DMS79 (cell line): ENCODE measurements at regions not wholly inside any gene's neighbourhood (a gene's known extent, or its start where the extent isn't known, plus 50 kb on each side); places are given as distances from the start of the nearest gene placed in this dataset.
"Not testable (repeated sequence)": the region's sequence is repeated elsewhere in the genome, so short reads cannot be mapped to it uniquely, and the experiment has no call there.

ENCODE experiments used
- DNase-seq: peaks from one replicate; lab custom pipeline; 2025; lab: John Stamatoyannopoulos, UW

GRCh38 chr6:93954584-93954983 lies 535.2 kb upstream of the EPHA7 start:
- no peak for DNase-seq

- no peak for DNase-seq
Observed at GRCh38 chr6:93943661-93944060, 524.3 kb upstream of the EPHA7 start.

- DNase-seq, result no peak
Observed at GRCh38 chr6:93940381-93940780, 521.0 kb upstream of the EPHA7 start.

- DNase-seq, result no peak
Observed at GRCh38 chr6:93932175-93932574, 512.8 kb upstream of the EPHA7 start.

DNA sequence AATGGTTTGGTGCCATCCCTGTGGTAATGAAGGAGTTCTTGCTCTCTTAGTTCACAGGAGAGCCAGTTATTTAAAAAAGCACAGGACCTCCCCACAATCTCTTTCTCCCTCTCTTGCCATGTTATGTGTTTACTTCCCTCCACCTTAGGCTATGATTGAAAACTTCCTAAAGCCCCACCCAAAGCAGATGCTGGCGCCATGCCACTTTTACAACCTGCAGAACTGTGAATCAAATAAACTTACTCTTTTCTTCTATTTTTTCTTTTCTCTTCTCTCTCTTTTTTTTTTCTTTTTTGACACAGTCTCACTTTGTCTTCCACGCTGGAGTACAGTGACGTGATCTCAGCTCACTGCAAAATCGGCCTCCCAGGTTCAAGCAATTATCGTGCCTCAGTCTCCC lies 508.4 kb upstream of the EPHA7 start:
- no peak for DNase-seq

- no peak for DNase-seq
Observed at GRCh38 chr6:93919365-93919764, 500.0 kb upstream of the EPHA7 start.

- DNase-seq, result no peak
Observed at GRCh38 chr6:93918258-93918657, 498.9 kb upstream of the EPHA7 start.

DNA sequence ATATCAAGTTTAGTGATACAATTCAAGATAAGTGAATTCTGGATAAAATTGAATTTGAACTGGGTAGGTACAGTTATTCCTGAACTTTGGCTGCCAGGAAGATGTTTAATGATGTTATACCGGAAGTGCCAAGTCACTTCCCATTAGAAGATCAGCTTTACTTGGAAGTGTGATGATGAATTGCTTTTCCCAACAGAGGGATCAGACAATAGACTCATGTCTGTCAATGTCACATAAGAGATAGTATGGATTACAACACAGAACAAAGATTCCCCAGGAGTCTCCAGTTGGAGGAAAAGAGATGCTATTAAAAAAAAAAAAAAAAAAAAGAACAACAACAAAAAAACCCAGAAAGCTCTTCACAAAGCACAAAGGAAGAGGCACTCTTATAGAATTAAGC lies 497.9 kb upstream of the EPHA7 start:
- DNase-seq, result no peak

DNA sequence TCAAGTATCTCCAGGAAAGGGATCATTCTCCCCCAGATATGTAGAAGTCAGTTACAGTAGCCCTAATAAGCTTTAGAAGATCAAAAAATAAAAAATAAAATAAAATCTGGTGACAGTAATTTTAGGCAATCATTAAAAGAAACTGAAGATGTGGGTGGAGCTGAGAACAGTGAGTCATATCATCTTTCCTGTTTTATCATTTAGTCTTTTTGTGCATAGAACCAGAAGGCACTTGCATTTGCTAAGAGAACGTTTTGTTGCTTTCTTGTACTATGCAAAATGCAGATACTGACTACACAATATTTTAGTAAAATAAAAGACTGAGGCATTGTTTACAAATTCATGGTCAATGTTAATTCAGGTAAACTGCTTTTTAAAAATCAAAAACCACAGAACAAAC lies 497.4 kb upstream of the EPHA7 start:
- DNase-seq, result no peak

GRCh38 chr6:93915961-93916360 lies 496.6 kb upstream of the EPHA7 start:
- DNase-seq, result no peak

GRCh38 chr6:93902517-93902916 lies 483.2 kb upstream of the EPHA7 start:
- DNase-seq, result no peak

GRCh38 chr6:93900142-93900541 lies 480.8 kb upstream of the EPHA7 start:
- no peak for DNase-seq

GRCh38 chr6:93896081-93896480 lies 476.7 kb upstream of the EPHA7 start:
- DNase-seq, result no peak

DNA sequence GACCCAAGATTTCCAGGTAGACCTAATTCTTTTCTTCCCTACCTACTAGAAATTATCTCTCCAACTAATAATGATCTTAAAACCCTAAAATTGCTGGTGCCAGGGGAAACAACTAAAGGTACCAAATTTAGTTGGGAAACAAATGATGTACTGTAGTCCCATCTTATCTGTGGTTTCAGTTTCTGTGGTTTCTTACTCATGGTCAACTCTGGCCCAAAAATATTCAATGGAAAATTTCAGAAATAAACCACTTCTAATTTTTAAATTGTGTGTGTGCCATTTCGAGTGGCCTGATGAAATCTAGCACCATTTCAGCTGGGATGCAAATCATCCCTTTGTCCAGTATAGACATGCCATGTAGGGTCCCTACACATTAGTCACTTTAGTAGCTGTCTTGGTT lies 475.2 kb upstream of the EPHA7 start:
- no peak for DNase-seq

DNA sequence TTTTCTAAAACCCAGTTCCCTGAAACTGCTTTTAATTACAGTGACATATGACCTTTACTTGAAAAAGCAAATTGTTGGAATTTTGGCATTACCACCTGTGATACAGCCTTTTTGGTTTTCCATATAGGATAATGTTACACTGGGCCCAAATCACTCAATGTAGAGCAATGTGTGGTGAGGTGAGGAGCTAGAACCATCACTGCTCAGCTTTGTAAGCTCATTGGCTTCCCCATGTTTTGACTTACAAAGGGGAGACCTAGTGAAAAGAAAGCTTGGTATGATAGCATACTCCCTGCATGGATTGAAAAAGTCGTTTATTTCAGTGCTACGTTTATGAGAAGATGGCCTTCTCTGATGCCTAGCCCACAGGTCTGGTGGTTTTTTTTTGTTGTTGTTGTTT lies 470.4 kb upstream of the EPHA7 start:
- no peak for DNase-seq

GRCh38 chr6:93886416-93886815 lies 467.1 kb upstream of the EPHA7 start:
- DNase-seq, result no peak

DNA sequence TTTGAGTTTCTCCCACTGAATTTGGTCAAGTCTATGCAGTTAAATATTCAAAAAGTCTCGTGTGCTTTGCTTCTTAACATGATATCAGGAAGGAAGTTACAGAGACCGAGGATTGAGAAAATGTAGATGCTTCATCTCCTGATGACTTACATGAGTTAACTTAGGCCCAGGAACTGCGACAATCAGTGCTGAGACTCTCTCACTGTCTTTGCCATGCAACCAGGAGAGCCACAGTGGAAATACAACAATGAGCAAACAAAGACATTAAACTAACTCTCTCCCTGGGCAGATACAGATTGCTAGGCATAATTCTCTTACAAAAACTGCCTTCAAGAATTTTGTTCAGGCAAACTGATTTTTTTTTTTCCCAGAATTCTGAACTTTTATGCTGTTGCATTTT lies 440.6 kb upstream of the EPHA7 start:
- no peak for DNase-seq

DNA sequence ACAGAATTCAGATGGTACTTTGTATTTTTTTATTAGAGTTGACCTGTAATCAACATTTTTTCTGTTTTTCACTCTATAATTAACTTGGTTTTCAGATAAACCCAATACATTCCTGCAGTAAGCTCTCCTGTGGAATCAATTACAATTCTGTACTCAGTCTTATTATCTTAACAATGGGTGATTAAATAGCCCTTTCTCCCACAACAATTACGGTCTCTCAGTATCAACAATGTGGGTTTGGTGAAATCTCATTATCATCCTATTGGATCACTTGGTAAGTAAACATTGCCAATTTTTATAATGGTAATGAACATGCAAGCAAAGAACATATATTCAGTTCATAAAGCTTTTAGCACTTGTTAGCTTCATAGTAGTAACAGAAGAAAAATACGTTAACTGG lies 438.9 kb upstream of the EPHA7 start:
- no peak for DNase-seq

GRCh38 chr6:93849857-93850256 lies 430.5 kb upstream of the EPHA7 start:
- DNase-seq, result no peak

DNA sequence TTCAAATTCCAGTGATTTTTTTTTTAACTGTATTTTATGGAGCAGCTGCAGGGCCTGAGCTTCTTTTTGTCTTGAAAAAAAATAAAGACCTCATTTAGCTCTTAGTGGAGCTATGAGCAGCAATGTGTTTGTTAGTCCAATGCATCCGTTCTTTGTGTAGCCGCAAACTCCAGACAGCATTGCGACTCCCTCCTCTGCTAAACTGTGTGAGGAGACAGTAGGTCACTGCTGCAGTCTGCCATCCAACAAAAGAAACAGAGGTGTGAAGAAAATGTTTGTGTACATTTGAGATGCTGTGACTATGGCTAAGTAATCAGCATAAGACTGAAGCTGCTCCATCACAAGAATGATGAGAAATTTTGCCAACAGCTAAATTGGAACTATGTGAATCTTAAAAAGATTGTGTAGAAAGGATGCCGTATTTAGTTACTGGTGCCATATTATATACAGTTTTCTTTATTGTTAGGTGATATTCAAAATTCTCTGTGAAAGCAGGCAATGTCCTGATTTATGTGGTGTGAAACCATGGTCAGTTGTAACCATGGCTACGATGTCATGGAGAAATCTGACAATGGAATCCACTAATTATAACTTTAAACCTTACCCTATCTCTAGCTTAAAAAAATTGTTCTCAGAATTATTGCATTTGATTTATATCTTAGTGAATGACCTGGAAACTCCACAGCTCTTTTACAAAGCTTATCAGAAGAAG lies 428.8 kb upstream of the EPHA7 start:
- DNase-seq, result no peak

DNA sequence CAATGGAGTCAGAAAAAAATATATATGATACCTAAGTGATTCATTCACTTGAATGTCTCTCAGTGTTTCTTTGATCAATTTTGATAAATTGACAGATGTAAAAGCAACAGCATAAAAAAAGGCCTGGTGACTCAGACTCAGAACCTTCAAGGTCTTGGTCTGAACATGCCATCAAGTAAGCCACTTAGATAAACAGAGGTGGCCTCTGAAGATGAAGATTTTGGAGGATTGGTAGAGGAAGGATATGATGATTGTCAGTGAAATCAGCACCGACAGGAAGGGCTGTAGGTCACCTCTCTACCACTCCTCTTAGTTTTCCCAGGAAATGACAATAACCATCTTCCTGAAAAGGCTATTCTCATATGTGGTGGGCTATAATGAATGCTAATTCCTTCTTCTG lies 422.8 kb upstream of the EPHA7 start:
- DNase-seq, result no peak

DNA sequence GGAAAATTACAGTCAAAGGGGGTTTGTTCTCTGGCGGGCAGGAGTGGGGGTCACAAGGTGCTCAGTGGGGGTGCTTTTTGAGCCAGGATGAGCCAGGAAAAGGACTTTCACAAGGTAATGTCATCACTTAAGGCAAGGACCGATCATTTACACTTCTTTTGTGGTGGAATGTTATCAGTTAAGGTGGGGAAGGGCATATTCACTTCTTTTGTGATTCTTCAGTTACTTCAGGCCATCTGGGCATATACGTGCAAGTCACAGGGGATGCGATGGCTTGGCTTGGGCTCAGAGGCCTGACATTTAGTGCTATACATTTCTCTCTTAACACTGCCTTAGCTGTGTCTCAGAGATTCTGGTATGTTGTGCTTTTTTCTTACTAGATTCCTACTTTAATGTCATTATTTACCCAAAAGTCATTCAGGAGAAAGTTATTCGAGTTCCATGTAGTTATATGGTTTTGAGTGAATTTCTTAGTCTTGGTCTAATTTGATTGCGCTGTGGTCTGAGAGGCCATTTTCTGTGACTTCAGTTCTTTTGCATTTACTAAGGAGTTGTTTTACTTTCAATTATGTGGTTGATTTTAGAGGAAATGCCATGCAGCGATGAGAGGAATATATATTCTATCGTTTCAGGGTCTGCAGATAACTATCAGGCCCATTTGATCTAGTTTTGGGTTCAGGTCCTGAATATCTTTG lies 416.2 kb upstream of the EPHA7 start:
- DNase-seq, result not testable (repeated sequence)

GRCh38 chr6:93835026-93835425 lies 415.7 kb upstream of the EPHA7 start:
- not testable (repeated sequence) for DNase-seq

- DNase-seq, result not testable (repeated sequence)
Observed at GRCh38 chr6:93833326-93833725, 414.0 kb upstream of the EPHA7 start.
